H1 (cell line): ENCODE measurements at regions not wholly inside any gene's neighbourhood (a gene's known extent, or its start where the extent isn't known, plus 50 kb on each side); places are given as distances from the start of the nearest gene placed in this dataset.

Source experiments
- CTCF ChIA-PET: fragments of 300-600 bp; sonication (Branson Sonifier 250); formaldehyde crosslinking; loops from one replicate; lab custom pipeline; 2021; ENCODE audit not compliant: partially characterized antibody; lab: Charles Lee
- POLR2A ChIA-PET: fragments of 300-600 bp; sonication (Branson Sonifier 250); formaldehyde crosslinking; loops from one replicate; lab custom pipeline; 2021; ENCODE audit warnings: inconsistent platforms; ENCODE audit not compliant: partially characterized antibody; lab: Charles Lee
- DNase-seq, 2 experiments: peaks; one replicate each; pipeline versions ENCODE4 v3.0.0 to v3.0.0-alpha.2; 2010 to 2022; ENCODE audit warnings: low spot score in 2 of 2, low read depth in 1 of 2, mixed read lengths in 1 of 2
- FAIRE-seq: peaks from 2 replicates; lab custom pipeline; 2011; peaks lifted over from hg19 to GRCh38; lab: Jason Lieb, UNC
- H2AFZ ChIP-seq: 2 replicates; pipeline ENCODE4 v1.8.1; 2012; ENCODE audit warnings: low read length, inconsistent platforms
- H2AK5ac ChIP-seq: 2 replicates; pipeline ENCODE4 v1.6.1; 2013; ENCODE audit warnings: low read depth, low read length
- H2BK120ac ChIP-seq: replicated peaks from 2 replicates; pipeline ENCODE3; 2013; ENCODE audit warnings: low read depth, low read length, inconsistent platforms
- H2BK12ac ChIP-seq: 2 replicates; pipeline ENCODE4 v1.6.1; 2013; ENCODE audit warnings: low read depth, low read length
- H2BK15ac ChIP-seq: 2 replicates; pipeline ENCODE4 v1.6.1; 2013; ENCODE audit warnings: low read length
- H2BK20ac ChIP-seq: 2 replicates; pipeline ENCODE4 v1.6.1; 2013; ENCODE audit warnings: low read length
- H2BK5ac ChIP-seq: 2 replicates; pipeline ENCODE4 v1.6.1; 2013; ENCODE audit warnings: low read depth, low read length
- H3K14ac ChIP-seq: 2 replicates; pipeline ENCODE4 v1.6.1; 2013; ENCODE audit warnings: inconsistent platforms; ENCODE audit not compliant: insufficient read length
- H3K18ac ChIP-seq: 2 replicates; pipeline ENCODE4 v1.6.1; 2013; ENCODE audit warnings: low read length; ENCODE audit errors: extremely low read depth
- H3K23ac ChIP-seq: 2 replicates; pipeline ENCODE4 v1.6.1; 2013; ENCODE audit warnings: inconsistent platforms; ENCODE audit not compliant: insufficient read length
- H3K23me2 ChIP-seq: 2 replicates; pipeline ENCODE4 v1.6.1; 2013; ENCODE audit warnings: low read depth, low read length
- H3K27ac ChIP-seq: 2 replicates; pipeline ENCODE4 v1.6.1; 2011; ENCODE audit warnings: low read depth, low read length, inconsistent platforms
- H3K27me3 ChIP-seq, 4 experiments: replicated peaks in 1 of 4; 1 replicate in 1 of 4; 2 replicates in 3 of 4; pipeline versions ENCODE4 v1.6.1 to v1.8.1; 2011 to 2013; ENCODE audit warnings: low read length in 3 of 4, mild to moderate bottlenecking in 3 of 4, inconsistent platforms in 2 of 4, mixed read lengths in 2 of 4, moderate library complexity in 1 of 4; ENCODE audit not compliant: control insufficient read depth in 3 of 4, insufficient read depth in 3 of 4; ENCODE audit errors: extremely low read depth in 1 of 4
- H3K36me3 ChIP-seq, 4 experiments: 2 replicates each; pipeline versions ENCODE4 v1.6.1 to v1.8.1; 2011 to 2013; ENCODE audit warnings: mild to moderate bottlenecking in 4 of 4, low read length in 3 of 4, moderate library complexity in 2 of 4, control low read depth in 1 of 4, inconsistent platforms in 1 of 4; ENCODE audit not compliant: insufficient read depth in 4 of 4, control insufficient read depth in 2 of 4
- H3K4ac ChIP-seq: replicated peaks from 2 replicates; pipeline ENCODE3; 2013; ENCODE audit warnings: low read length, low read depth, mixed read lengths, inconsistent platforms; ENCODE audit not compliant: insufficient read length
- H3K4me1 ChIP-seq, 4 experiments: replicated peaks in 1 of 4; 1 replicate in 1 of 4; 2 replicates in 3 of 4; pipeline versions ENCODE4 v1.6.1 to v1.8.1; 2011 to 2013; ENCODE audit warnings: low read length in 3 of 4, inconsistent platforms in 2 of 4, mixed read lengths in 1 of 4; ENCODE audit not compliant: insufficient read depth in 4 of 4, control insufficient read depth in 3 of 4
- H3K4me2 ChIP-seq, 2 experiments: 2 replicates each; pipeline versions ENCODE4 v1.6.1 to v1.8.1; 2011 to 2013; ENCODE audit warnings: low read depth in 2 of 2, low read length in 2 of 2, control low read depth in 1 of 2, inconsistent platforms in 1 of 2, mild to moderate bottlenecking in 1 of 2; ENCODE audit not compliant: insufficient read depth in 1 of 2
- H3K4me3 ChIP-seq, 4 experiments: fragments of 200-600, 300-600 bp in 1 of 4; sonication (generic), shearing (Covaris generic), sonication (Bioruptor Twin) in 1 of 4; 2 replicates each; pipeline versions ENCODE4 v1.5.1 to v1.8.1; 2011 to 2016; ENCODE audit warnings: low read length in 4 of 4, low read depth in 3 of 4, control low read depth in 2 of 4, inconsistent platforms in 2 of 4, mild to moderate bottlenecking in 2 of 4, mixed read lengths in 1 of 4, moderate library complexity in 1 of 4; ENCODE audit not compliant: insufficient read depth in 2 of 4; ENCODE audit errors: extremely low read depth in 1 of 4
- H3K56ac ChIP-seq: replicated peaks from 2 replicates; pipeline ENCODE3; 2013; ENCODE audit warnings: low read depth, mild to moderate bottlenecking, mixed read lengths, low read length, inconsistent platforms; ENCODE audit not compliant: insufficient read length
- H3K79me1 ChIP-seq: 2 replicates; pipeline ENCODE4 v1.6.1; 2013; ENCODE audit warnings: low read depth, low read length, control low read depth
- H3K79me2 ChIP-seq, 2 experiments: 2 replicates each; pipeline versions ENCODE4 v1.6.1 to v1.8.1; 2012 to 2013; ENCODE audit warnings: low read length in 2 of 2, mild to moderate bottlenecking in 2 of 2, inconsistent platforms in 1 of 2; ENCODE audit not compliant: insufficient read depth in 2 of 2, control insufficient read depth in 1 of 2
- H3K9ac ChIP-seq, 4 experiments: replicated peaks in 1 of 4; 1 replicate in 1 of 4; 2 replicates in 3 of 4; pipeline versions ENCODE4 v1.6.1 to v1.8.1; 2011 to 2013; ENCODE audit warnings: low read depth in 3 of 4, low read length in 3 of 4, control low read depth in 2 of 4, mild to moderate bottlenecking in 2 of 4, moderate library complexity in 2 of 4, inconsistent platforms in 1 of 4; ENCODE audit errors: extremely low read depth in 1 of 4
- H3K9me3 ChIP-seq, 2 experiments: 2 replicates each; pipeline versions ENCODE4 v1.6.1 to v1.8.1; 2012 to 2013; ENCODE audit warnings: mild to moderate bottlenecking in 2 of 2, moderate library complexity in 2 of 2, control low read depth in 1 of 2, inconsistent platforms in 1 of 2, low read depth in 1 of 2, low read length in 1 of 2, mixed read lengths in 1 of 2; ENCODE audit not compliant: insufficient read depth in 2 of 2
- H4K20me1 ChIP-seq, 2 experiments: replicated peaks in 1 of 2; 2 replicates each; pipeline versions ENCODE3 to v1.8.1; 2011 to 2013; ENCODE audit warnings: inconsistent platforms in 2 of 2, low read length in 2 of 2, mild to moderate bottlenecking in 1 of 2; ENCODE audit not compliant: insufficient read depth in 2 of 2, control insufficient read depth in 1 of 2
- H4K5ac ChIP-seq: 2 replicates; pipeline ENCODE4 v1.6.1; 2013; ENCODE audit warnings: low read length, low read depth, mixed read lengths, inconsistent platforms; ENCODE audit not compliant: insufficient read length
- H4K8ac ChIP-seq: 2 replicates; pipeline ENCODE4 v1.8.0; 2013; ENCODE audit warnings: mild to moderate bottlenecking, moderate library complexity, low read length, inconsistent platforms; ENCODE audit not compliant: insufficient read depth; ENCODE audit errors: extremely low read depth
- H4K91ac ChIP-seq: replicated peaks from 2 replicates; pipeline ENCODE3; 2013; ENCODE audit warnings: low read length, mixed read lengths, inconsistent platforms; ENCODE audit not compliant: insufficient read length
- CHD1 ChIP-seq: IDR thresholded peaks from 2 replicates; pipeline ENCODE4 v1.6.1; 2012; ENCODE audit warnings: low read depth, low read length, improper control_type of control experiment
- GABPA ChIP-seq: IDR thresholded peaks from 2 replicates; pipeline ENCODE4 v1.6.1; 2011; ENCODE audit warnings: mild to moderate bottlenecking, low read length, moderate library complexity, borderline replicate concordance; ENCODE audit not compliant: insufficient read depth
- GTF2F1 ChIP-seq: IDR thresholded peaks from 2 replicates; pipeline ENCODE4 v1.6.1; 2012; ENCODE audit warnings: low read depth, low read length, improper control_type of control experiment, borderline replicate concordance
- KDM5A ChIP-seq: fragments of 200-600 bp; IDR thresholded peaks from 2 replicates; pipeline ENCODE4 v1.7.1; 2012; ENCODE audit warnings: mild to moderate bottlenecking, low read length, inconsistent platforms, mixed read lengths
- NRF1 ChIP-seq: IDR thresholded peaks from 2 replicates; pipeline ENCODE4 v1.6.1; 2011; ENCODE audit warnings: mild to moderate bottlenecking, low read depth, low read length, improper control_type of control experiment
- POLR2A ChIP-seq, 2 experiments: IDR thresholded peaks; 1 replicate in 1 of 2; 2 replicates in 1 of 2; pipeline ENCODE4 v1.6.1; 2011; ENCODE audit warnings: low read depth in 2 of 2, low read length in 2 of 2, mild to moderate bottlenecking in 2 of 2; ENCODE audit errors: control extremely low read depth in 1 of 2
- RFX5 ChIP-seq: IDR thresholded peaks from 2 replicates; pipeline ENCODE4 v1.6.1; 2011; ENCODE audit warnings: low read depth, low read length, improper control_type of control experiment, borderline replicate concordance
- SIX5 ChIP-seq: IDR thresholded peaks from 2 replicates; pipeline ENCODE4 v1.6.1; 2011; ENCODE audit warnings: mild to moderate bottlenecking, low read depth, low read length
- TBP ChIP-seq: IDR thresholded peaks from 2 replicates; pipeline ENCODE4 v1.6.1; 2011; ENCODE audit warnings: low read depth, low read length, improper control_type of control experiment
- YY1 ChIP-seq: IDR thresholded peaks from 2 replicates; pipeline ENCODE4 v1.6.1; 2011; ENCODE audit warnings: low read depth, mild to moderate bottlenecking, low read length
- WGBS, 2 experiments: shearing (Covaris generic) in 1 of 2; methylation state at CpG; one replicate each; pipeline versions ENCODE4 v1.1.6 to v1.1.7; 2013 to 2015; ENCODE audit warnings: low lambda C conversion rate in 2 of 2, mixed read lengths in 2 of 2, inconsistent platforms in 1 of 2, low coverage in 1 of 2, missing lambda C conversion rate in 1 of 2; ENCODE audit not compliant: insufficient replicate concordance in 2 of 2, insufficient coverage in 1 of 2, insufficient read length in 1 of 2; ENCODE audit errors: extremely low coverage in 1 of 2, missing lambda C conversion rate in 1 of 2; 5-methylcytosine and 5-hydroxymethylcytosine counted together

DNA sequence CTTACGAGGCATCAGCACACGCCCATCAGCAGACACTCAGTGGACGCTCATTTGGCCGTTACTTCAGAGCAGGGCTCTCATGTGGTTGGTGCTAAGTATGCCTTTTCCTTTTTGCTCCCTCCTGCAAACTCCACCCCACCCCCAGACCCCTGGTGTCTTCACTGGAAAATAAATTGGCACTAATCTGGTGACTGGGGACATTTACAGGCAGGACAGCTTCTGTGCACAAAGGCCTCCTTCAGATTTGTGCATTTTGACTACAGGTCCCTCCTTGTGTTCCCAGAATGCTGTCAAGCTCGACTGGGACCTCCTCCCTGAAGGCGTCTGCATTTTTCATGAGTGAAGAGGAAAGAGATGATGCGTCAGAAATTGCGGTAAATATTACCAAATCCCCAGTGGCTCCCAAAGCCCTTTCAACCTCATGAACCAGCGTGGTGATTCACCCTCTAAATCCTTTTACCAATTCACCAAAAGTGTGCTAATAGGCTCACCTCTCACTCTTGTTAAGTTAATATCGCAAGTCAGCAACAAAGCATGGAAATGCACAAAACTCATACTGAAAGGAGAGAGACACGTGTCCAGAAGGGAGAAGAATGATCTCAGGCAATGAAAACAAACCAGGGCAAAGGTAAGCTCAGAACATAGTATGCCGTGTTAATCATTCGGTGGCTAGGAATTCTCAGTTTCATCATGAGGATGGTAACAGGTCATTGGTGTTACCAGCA is 119.0 kb downstream of the NKX6-1 start:
- WGBS, 2 experiments = 48% methylated on average over 13 of the region's 13 CpGs; no CpG with 5 or more reads in 1 of the 2 experiments
- H3K27me3 ChIP-seq = peaks cover 0 to 33% (median 17%) of the 10 kb centered on the region in 4 experiments; a peak in 6 of 7 replicates
- no peak overlapping the region for H3K9ac ChIP-seq
- no peak overlapping the region for H2BK15ac ChIP-seq
- ChIA-PET CTCF (interaction anchor here (1.2 kb wide), 1 partner anchor 72 kb away, joined by 4 read pairs; no protein-coding TSS in a partner anchor), POLR2A (no interaction called here)
- no peak overlapping the region; the same call in 1 of the 2 replicates for H3K18ac ChIP-seq
- FAIRE-seq = no peak
- no peak overlapping the region for H4K8ac ChIP-seq
- H3K14ac ChIP-seq = no peak overlapping the region
- H4K20me1 ChIP-seq = no peaks in the 10 kb centered on the region
- TF ChIP-seq POLR2A (IDR thresholded peaks at IDR 0.05; ENCODE audit: control extremely low read depth in 1 of 2, low read depth in 2 of 2, low read length in 2 of 2) (no peak), RFX5 (no peak), KDM5A (no peak), TBP (no peak), SIX5 (no peak), GABPA (no peak), NRF1 (no peak), YY1 (no peak), CHD1 (no peak), GTF2F1 (no peak)
- H3K36me3 ChIP-seq = no peaks in the 10 kb centered on the region
- no peaks in the 10 kb centered on the region for H3K23me2 ChIP-seq
- H2BK120ac ChIP-seq = no peak overlapping the region
- H3K79me2 ChIP-seq = no peaks in the 10 kb centered on the region
- no peaks in the 10 kb centered on the region for H3K79me1 ChIP-seq
- no peak overlapping the region for H2BK12ac ChIP-seq
- peak overlapping the region; percentile 55 to 65 for H3K4me2 ChIP-seq
- H2AK5ac ChIP-seq = no peak overlapping the region
- H4K5ac ChIP-seq = no peak overlapping the region
- no peak overlapping the region for H2BK5ac ChIP-seq
- H3K9me3 ChIP-seq = no peaks in the 10 kb centered on the region
- no peak overlapping the region for H4K91ac ChIP-seq
- peak overlapping the region in 1 of 4 experiments; percentile 31; a peak in 1 of 8 replicates for H3K4me3 ChIP-seq
- peaks cover 6 to 27% (median 19%) of the 10 kb centered on the region in 4 experiments; a peak in 6 of 7 replicates for H3K4me1 ChIP-seq
- no peak overlapping the region for H2AFZ ChIP-seq
- no peak overlapping the region for H3K4ac ChIP-seq
- DNase-seq = no peak
- H3K23ac ChIP-seq = no peak overlapping the region
- no peak overlapping the region for H2BK20ac ChIP-seq
- H3K56ac ChIP-seq = no peak overlapping the region
- no peak overlapping the region for H3K27ac ChIP-seq
